ENCODE measurements at regions not wholly inside any gene's neighbourhood (a gene's known extent, or its start where the extent isn't known, plus 50 kb on each side); places are given as distances from the start of the nearest gene placed in this dataset.
"Not testable (repeated sequence)": the region's sequence is repeated elsewhere in the genome, so short reads cannot be mapped to it uniquely, and the experiment has no call there.

DNA sequence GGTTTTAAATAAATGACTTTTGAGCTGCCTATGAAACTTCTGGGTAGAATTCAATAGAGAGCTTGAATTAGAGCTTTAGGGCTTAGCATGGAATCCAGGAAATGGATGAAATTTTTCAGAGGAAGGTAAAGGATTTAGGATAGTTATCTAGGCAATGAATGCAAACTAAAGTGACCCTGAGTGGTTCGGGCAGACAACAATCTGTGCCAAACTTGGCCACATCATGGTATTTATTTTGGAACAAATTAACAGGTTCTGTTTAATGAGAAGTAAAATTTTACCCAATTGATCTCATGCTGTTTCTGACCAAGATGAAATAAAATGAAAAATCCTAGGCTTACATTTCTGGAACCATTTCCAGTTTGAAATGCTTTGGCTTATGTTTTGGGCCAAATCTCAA is 934.4 kb downstream of the MAT2B start:
- DNase-seq (ENCODE audit: extremely low read depth, low read depth, low spot score), result no peak

DNA sequence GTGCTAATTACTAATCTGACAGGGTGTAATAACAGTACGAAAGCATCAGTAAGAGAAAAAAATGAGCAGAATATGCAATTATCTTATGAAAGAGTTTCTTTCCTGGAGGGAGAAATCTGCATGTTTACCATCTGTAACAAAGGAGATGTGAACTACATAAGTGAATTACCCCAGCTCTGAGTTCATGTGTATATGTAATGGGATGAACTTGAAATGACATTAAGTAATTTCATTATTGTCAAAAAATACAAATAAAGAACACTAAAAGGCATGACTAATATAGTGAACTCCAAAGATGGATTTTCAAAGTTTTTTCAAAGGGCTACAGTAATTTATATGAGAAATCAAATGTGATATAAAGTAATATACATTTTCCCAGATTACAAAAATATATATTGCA is 944.0 kb downstream of the MAT2B start:
- DNase-seq (ENCODE audit: extremely low read depth, low read depth, low spot score), result no peak

DNA sequence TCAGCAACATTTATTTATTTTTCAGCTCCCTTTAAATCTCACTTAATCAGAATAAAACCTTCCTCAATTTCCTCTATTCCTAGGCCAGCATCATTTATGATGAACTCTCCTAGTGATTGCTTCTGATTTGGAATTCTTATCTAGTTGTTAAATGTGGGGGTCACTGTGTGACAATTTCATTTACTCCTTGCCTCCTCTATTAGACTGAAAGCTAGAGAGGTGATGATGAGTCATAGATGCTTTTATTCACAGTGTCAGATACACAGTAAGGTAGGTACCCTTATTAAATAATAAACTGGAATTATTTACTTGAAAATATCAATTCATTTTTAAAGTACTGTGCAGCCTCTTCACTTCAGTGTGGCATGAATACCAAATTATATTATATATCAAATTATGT is 960.6 kb downstream of the MAT2B start:
- DNase-seq (ENCODE audit: extremely low read depth, low read depth, low spot score), result no peak

DNA sequence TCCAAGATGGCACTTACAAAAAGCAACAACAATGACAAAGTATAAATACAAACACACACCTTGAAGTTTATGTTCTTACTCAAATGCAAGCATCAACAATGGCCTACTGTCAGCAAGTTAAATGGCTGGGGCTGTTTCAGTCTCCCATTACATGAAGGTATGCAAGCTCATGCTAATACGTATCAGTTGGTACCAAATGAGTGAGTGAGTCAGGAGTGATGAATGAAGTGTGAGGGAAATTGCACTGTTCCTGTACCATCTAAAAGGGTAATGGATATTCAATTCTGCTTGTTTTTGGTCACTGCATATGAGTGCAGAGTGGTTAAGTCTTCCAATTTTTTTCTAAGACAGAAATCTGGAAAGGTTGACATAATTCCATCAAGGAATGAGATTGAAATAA is 964.9 kb downstream of the MAT2B start:
- DNase-seq (ENCODE audit: extremely low read depth, low read depth, low spot score), result no peak

DNA sequence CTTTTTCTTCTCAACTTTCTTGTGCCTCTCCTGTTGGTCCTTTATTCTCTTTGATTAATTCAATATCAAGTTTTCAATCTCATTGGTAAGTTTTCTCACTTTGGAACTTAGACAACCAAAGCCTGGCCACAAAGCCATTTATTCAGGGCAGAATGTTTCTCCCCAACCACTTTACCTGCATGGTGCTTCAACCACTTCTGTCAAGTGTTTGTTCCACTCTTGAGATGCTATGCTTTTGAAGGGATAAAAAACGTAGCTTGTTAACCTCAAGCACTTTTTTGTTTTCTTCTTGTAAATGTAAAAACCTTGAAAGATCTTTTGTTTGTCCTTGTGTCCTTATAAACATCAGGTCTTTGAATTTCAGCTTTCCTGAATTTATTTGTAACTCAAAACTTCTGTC is 966.7 kb downstream of the MAT2B start:
- no peak for DNase-seq (ENCODE audit: extremely low read depth, low read depth, low spot score)

DNA sequence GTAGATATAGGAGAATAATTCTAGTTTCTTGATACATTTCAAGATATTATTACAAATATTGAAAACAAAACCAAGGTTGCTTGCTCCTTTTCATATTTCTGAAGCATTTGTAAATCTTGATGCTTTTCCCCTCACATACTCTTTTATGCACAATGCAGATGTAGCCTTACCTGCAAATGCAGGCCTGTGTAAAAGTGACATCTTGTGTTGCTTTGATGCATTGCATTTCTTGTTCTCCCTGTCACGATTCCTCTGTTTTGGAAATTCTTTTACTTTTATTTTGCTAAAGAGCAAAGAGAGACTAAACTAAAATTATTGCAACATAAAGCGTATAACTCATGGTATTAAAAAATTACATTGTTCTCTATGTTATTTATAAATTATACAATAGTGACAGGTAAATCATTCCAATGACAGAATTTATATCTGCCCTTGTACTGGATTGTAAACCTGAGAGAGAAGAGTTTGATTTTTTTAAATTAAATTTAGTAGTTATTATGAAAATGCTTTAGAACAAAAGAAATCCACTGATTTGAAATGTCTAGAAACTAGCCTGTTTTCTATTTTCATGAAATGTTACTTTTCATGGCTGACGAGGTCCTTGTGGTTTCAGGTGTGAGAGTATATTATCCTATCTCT is 970.0 kb downstream of the MAT2B start:
- DNase-seq (ENCODE audit: extremely low read depth, low read depth, low spot score), result peak; percentile 14

DNA sequence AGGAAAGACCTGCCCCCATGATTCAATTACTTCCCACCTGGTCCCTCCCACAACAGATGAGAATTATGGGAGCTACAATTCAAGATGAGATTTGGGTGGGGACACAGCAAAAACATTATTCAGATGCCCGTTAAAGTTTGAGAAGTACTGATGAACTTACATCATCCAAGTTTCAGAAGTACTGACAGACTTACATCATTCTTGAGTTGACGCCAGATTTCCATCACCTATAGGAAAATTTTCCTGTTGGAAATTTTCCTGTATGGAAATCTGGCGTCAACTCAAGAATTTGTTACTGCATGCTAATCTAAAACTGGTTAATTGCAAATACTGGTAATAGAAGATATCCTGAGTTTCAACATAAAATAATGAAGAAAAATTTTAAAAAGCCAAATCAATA is 975.9 kb downstream of the MAT2B start:
- no peak for DNase-seq (ENCODE audit: extremely low read depth, low read depth, low spot score)

DNA sequence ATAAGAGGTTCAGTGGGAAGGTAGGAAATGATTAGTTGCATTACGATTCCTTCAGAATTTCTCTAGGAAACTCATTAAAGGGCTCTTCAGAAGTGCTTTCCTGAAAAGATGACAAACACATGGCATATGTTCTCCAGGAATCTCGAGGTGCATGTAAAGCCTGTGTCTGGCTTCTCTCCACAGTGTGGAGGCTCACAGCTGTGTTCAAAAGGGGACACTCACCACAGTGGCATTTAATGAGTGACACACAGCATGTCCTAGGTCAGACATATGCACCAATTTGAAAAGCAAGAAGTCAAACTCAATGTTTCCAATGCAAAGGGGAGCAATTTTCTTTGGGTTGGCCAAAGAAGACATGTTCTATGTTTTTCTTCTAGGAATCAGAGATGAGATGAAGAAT is 976.9 kb downstream of the MAT2B start:
- DNase-seq (ENCODE audit: extremely low read depth, low read depth, low spot score), result no peak

DNA sequence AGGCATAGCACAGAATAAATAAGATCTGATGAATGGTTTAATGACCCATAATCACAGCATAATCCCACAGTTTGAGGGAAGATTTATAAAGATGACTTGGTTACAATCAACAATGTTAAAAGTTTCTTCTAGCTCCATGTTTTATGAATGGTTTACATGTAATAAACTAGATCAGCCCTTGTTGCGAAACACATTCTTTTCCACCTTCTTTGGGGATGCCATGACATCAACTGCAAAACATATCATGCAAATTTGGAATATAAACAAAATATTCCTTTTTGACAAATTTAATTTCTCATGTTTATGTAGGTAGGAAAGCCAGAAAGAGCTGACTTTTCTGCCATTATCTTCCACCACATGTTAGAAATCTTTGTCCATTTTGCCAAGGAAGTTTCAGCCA is 979.5 kb downstream of the MAT2B start:
- no peak for DNase-seq (ENCODE audit: extremely low read depth, low read depth, low spot score)

DNA sequence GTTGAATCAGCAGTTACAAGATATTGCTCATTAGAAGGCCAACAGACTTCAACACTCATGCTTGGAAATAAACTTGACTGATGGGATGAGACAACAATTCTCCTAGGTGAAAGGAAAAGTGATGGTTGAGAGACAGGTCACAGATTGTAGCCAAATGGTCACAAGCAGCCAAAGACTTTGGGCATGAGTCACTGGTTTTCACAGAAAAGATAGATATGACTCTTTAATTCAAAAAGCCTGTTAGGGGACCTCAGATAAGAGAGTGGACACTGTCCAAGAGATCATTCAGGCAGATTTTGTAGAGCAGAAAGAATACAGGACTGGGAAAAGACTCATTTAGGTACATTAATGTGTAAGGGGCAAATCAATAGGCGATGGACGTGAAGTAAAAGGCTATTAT is 982.5 kb downstream of the MAT2B start:
- DNase-seq (ENCODE audit: extremely low read depth, low read depth, low spot score), result no peak

DNA sequence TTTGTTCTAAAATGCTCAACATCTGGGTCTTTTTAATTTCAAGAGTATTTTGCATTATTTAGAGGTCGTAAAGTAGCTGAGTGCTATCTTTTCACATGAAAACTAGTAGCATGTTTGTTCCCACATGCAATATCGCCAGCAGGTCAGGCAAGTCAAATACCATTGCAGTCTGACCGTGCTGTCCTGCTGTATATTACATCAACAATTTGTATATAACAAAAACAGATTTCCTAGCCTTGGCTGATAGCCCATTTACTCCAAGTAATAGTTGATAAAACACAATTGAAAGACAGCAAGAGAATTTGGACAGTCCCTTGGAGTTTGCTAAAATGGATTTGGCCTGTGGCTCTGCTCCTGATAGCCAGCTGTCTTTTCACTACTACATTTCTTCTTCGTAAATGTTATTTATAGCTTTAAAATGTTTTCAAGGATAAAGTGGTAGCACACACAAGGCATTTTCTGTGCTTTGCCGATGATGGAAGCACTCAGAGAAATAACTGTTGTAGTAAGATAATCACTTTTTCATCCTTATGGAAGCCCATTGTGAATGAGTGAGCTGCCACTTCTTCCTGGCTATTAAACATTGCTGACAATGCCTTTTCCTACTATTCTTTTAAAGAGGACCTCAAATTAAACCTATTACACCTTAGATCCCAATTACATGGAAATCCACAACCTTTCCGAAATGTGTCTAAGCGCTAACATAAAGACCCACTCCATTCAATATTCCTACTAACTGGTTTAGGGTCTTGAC is 992.1 kb downstream of the MAT2B start:
- no peak for DNase-seq (ENCODE audit: extremely low read depth, low read depth, low spot score)

DNA sequence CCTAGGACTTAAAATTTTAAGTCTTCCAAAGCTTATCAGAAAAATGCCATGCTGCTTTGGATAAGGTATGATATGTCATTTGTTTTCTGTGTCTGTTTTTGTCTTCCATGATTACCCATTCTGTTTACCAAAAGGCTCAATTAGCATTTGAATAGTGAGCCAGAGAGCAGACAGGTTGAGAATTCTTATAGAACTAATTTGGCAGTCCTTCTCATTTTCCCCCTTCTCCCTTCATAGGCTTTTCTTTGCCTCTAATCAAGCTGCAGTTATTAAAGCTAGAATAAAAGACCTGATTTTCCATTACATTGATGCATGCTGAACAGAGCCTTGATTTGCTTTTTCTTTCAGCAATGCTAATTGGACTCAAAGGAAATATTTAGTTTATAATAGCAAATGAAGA is 993.0 kb downstream of the MAT2B start:
- no peak for DNase-seq (ENCODE audit: extremely low read depth, low read depth, low spot score)

DNA sequence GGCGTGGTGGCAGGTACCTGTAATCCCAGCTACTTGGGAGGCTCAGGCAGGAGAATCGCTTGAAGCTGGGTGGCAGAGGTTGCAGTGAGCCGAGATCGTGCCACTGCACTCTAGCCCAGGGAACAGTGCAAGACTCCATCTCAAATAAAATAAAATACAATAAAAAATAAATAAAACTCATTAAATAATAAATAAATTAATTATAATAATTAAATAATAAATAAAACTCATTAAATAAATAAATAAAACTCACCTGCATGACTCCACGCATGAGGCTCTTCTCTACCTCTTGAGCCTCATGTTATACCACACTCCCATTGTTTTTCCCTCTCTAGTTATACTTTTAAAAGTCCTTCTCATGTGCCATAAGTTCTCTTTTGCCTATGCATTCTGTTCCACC is 995.4 kb downstream of the MAT2B start:
- no peak for DNase-seq (ENCODE audit: extremely low read depth, low read depth, low spot score)

DNA sequence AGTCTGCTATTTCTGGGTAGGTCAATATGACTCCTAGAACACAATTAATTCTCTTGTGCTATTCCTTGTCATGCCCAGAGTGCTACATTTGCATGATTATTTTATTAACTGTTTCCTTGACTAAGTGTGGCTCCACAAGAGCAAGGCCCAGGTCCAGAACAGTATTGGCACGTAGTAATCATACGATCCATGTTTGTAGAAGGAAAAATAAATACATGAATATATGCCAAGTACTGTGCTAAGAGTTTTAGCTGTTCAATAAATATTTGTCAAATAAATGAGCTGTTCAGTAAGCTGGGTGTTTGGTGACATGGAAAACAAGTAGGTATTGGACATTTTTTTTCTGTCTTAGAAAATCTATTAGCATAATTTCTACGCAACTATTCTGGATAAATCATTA is 995.9 kb downstream of the MAT2B start:
- DNase-seq (ENCODE audit: extremely low read depth, low read depth, low spot score), result no peak

DNA sequence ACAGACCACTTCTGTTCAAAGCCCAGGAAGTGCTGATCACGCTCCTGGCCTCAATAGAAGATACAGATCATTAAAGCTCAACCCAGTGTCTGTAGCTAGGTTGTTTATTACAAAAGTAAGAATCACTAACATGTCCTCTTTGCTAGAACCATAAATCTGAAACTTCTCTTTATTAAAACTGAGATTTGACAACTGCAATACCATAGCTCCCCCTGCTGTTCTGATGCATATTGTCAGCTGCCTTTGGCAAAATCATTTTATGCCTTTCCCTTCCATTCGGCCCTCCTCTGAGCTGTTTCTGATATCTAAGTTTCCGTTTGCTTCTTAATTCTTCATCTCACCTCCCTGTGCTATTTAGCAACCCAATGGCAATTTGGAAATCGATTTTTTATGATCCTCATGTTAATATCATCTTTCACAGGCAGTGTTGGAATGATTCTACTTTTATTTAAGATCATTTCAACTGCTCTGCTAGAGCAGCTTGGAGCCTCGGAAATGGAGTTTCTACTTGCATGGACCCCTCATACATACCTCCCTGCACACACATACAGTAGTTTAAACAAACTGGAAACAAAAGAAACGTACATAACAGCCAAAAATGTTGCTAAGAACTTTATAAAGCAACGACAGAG is 998.8 kb downstream of the MAT2B start:
- peak; percentile 39 for DNase-seq (ENCODE audit: extremely low read depth, low read depth, low spot score)

DNA sequence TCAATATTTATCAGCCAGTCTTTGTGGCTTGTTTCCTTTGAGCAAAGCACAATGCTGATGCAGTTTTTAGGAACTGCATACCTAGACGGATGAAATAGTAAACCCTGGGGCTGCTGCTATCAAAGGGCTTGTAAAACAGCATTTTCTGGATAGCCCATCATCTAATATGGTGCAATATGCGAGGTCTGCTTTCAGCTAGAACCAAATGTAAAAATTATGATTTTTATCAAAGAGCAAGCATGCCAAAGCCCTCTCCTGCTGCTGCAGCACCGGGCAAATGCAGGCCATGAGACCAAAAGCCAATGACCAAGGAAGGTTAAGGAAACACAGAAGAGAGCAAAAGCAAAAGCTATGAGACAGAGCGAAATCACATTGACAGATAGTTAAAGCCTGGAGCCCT is 1000.4 kb downstream of the MAT2B start:
- no peak for DNase-seq (ENCODE audit: extremely low read depth, low read depth, low spot score)

DNA sequence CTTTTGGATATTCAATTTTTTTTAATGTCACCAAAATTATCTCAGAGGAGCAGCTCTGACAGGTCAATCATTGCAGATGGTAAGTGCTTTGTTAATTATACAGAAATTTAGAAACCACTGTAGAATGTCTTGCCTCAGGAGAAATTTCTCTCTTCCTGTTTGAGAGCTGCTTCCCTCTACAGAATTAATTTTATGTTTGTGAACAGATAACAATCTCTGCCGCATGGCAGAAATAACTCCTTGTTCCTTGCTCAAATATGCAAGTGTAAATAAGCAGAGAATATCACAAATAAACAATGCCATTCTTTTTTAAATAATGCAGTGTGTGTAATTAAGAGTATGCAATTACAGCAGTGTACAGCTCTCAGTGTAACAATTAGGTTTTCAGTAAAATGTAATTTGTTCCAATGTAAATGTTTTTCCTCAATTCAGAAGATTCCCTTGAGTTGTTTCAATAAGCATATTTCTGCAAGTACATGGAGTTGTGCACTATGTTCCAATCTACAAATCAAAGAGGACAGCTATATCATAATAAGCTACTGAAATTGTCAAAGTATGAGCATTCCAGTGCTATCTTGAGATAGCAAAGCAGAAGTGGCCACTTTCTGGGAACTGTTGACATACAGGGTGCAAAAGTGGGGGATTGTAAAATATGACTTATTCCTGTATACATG is 1012.8 kb downstream of the MAT2B start:
- DNase-seq (ENCODE audit: extremely low read depth, low read depth, low spot score), result no peak

DNA sequence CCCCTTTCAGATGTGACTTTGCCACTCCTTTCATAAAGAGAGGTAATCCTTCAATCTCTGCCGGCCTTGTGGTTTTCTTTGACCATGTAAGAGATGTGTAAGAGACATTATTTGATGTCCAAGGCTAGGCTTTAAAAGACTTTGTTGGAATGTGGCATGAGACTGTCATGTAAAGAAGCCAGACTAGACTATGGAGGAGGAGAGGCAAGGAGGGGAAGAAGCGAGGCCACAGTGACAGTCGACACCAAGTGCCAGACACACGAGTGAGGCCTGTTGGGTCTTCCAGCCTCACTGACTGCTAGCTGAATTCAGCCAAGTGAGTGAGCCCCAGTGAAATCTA is 1013.3 kb downstream of the MAT2B start:
- DNase-seq (ENCODE audit: extremely low read depth, low read depth, low spot score), result no peak

DNA sequence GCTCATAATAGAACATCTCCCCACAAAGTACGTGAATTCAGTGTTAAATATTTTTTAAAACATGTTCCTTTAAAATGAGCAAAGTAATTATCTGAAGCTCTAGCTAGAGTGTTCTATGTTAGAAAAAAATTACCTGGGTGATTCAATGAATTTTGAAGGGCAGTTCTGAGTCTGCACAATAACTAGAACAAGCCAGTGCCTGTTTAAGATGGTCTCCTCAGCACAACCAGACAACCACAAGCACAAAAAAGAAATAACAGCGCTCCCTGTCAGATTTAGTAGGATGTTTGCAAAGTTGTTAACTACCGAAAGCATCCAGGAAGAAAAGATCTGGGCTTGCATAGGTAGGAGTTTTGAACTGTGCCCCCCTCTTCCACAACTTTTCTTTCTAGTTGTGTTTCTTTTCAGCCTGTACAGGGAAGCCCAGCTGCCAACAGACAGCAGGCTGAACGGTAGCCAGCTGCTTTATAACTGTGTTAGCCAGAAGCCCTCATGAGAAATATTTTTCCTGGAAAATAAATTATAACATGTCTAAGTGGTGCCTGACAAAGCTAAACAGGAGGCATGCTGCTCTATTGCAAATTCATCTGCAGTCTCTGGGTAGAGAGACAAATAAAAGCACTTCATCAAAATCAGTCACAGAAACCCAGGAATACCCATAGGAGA is 1026.9 kb downstream of the MAT2B start:
- DNase-seq (ENCODE audit: extremely low read depth, low read depth, low spot score), result no peak

DNA sequence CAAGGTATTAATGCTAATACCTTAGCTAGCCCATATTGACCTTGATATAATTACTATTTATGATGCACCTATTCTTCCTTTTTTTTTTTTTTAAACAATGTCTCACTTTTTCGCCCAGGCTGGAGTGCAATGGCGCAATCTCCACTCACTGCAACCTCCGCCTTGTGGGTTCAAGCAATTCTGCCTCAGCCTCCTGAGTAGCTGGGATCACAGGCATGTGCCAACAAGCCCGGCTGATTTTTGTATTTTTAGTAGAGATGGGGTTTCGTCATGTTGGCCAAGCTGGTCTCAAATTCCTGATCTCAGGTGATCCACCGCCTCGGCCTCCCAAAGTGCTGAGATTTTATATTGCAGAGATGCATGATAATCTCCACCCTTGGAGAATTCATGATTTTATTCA is 1028.0 kb downstream of the MAT2B start:
- DNase-seq (ENCODE audit: extremely low read depth, low read depth, low spot score), result not testable (repeated sequence)

DNA sequence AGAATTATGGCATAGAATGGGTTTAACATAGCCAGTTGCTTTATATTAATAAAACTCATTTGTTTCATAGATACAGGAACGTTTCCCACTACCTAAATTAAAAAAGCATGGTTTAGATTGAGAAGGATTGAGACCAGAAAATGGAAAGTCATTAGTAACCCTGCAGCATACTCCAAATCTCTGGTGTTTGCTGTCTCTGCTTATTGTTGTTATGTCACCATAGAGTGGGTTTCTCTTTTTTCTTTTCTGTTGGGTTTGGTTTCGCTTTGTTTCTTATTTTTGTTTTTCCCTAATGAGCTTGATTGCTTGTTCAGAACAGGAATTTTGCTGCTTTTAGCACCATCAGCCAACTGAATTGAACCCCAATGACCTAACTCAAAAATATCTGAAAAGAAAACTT is 1034.8 kb downstream of the MAT2B start:
- no peak for DNase-seq (ENCODE audit: extremely low read depth, low read depth, low spot score)
